Suppressor macrophage treated with lipopolysaccharide for 1 hour (primary cell): ENCODE measurements at regions not wholly inside any gene's neighbourhood (a gene's known extent, or its start where the extent isn't known, plus 50 kb on each side); places are given as distances from the start of the nearest gene placed in this dataset.

Experiments used
- DNase-seq, 3 donors: peaks; one replicate each; pipeline ENCODE4 v3.0.0-alpha.2; 2020 to 2022

- no peak for DNase-seq
Measured at GRCh38 chr5:6193310-6193709, 185.0 kb downstream of the MED10 start.

DNA sequence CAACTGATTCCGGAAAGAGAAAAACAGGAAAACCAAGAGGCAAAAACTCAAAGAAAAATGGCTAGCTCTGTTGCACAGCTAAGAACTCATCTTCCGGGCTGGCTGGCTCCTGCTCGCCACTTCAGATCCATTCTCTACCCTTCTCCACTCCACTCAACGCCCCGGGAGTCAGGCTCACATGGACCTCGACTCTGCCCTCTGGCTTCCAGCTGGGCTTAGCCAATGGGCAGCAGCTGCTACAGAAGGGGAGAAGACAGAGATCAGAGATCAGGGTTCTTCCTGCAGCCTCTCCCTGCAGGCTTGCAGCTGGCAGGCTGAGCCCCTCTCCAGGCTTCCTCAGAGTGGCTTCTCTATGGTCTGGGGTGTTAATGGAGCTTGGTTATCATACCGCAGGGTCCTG, 187.5 kb downstream of the MED10 start:
- no peak for DNase-seq

DNA sequence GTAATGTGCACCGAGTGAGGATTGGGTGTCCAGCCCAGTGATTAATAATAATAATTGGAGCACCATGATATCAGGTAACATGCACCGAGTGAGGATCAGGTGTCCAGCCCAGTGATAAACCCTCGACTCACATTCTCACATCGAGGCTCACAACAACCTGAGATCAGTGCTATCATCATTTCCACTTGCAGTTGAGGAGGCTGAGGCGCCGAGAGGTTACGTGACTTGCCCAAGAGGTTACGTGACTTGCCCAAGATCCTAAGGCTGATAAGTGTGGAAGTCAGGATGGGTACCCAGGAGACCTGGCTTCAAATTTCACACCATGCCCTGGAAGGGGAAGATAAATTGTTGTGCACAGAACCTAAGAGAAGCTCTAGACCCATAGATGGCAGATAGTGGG, 189.4 kb downstream of the MED10 start:
- no peak for DNase-seq

DNA sequence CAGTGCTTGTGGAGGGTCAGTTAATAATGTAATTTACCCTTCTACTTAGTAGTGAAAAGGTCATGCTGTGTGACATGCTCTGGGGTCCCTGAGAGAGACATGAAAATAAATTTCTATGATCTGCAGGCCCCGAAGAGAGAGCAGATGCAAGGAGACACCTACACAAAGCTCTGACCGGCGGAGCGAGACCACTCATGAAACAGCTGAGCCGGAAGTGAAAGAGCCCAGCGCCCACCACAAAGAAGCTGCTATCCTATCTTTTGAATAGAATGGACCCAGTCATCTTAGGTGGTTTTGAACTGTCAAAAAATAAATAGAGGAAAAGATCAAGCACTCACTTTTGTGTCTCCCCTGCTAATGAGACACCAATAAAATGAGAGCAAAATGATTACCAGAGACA, 190.0 kb downstream of the MED10 start:
- no peak for DNase-seq

DNA sequence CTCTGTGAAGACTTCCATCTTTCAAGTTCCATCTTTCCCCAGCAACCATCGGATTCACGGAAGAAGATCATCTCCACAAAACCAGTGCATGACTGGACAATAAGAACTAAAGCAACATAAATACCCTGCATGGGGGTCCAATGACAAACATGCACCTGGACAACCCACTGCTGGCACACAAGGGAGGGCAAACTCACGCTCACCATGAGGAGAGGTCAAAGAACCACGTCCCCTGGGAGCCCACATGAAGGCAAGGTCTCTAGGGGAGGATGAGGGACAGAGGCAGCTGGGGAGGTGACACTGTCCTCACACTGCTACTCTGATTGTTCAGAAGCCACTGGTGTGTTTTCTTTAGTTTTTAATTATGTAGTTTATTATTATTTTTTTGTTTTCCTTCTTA, 190.8 kb downstream of the MED10 start:
- DNase-seq: no peak

DNA sequence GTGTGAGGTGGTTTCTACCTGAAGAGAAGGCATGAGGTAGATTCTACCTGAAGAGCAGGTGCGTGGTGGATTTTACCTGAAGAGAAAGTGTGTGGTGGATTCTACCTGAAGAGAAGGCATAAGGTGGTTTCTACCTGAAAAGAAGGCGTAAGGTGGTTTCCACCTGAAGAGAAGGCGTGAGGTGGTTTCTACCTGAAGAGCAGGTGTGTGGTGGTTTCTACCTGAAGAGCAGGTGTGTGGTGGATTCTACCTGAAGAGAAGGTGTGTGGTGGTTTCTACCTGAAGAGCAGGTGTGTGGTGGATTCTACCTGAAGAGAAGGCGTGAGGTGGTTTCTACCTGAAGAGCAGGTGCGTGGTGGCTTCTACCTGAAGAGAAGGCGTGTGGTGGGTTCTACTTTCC, 192.8 kb downstream of the MED10 start:
- DNase-seq: no peak

DNA sequence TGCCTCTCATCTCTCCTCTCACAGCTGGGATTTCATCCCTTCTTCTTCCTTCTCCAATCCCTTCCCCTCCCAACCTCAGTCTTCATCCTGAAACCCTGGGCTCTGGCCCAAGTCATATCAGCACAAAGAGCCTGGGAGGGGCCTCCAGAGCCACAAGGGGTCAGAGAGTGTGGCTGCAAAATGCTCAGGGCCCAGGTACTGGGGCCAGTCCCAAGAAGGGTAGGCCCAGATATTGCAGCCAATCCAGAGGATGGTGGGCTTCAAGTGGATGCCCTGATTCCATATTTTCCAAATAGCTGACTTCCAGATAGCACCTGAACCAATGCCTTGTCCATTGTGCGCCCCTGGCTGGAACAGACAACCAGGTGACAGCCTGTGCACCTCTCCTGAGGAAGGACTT, 193.9 kb downstream of the MED10 start:
- no peak for DNase-seq

DNA sequence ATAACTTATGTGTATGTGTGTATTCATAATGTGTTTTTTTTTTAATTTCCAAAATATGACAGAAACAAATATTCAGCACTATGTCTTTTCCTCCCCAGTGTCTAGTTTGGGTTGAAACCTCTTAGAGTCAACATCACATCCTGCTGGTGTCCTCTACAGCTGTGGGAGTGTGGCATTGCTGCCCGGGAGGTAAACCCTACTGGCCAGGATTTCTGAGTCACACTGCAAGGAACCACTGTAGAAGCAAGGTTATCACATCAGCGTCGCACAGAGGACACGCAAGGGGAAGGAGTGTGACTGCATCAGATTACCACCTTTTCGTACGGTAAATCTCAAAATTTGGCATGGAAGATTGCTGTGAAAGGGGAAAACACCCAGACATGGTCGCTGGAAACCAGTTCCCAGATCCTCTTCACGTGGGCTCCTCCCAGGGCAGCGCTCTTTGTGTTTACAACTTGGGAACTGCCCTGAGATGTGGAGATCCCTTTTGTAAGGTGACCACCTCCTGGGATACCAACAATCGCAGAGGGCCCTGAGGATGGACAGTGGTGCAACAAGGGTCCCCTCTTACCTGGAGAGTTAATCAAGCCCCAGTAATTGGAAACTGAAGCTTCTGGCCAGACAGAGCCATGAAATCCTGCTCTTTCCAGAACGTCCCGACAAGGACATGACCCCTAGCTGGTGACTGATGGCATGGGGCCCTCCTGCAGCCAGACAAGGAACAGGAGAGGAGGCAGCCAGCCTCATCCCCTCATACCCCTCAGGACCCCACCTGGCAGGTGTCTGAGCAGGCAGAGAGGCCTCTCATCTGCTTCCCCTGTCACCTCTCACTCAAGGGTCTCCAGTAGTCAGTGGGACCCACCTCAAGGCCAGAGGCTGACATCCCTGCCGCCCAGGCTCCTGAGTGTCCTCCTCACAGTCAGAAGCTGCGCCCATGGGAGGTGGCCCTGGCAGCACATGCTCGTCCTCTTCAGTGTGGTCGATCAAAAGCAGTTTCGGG, 194.7 kb downstream of the MED10 start:
- no peak for DNase-seq

GRCh38 chr5:6182271-6182815, 196.0 kb downstream of the MED10 start:
- no peak for DNase-seq

GRCh38 chr5:6181871-6182270, 196.5 kb downstream of the MED10 start:
- no peak for DNase-seq

- DNase-seq: no peak
Measured at GRCh38 chr5:6181147-6181729, 197.1 kb downstream of the MED10 start.

GRCh38 chr5:6180231-6180872, 198.0 kb downstream of the MED10 start:
- no peak for DNase-seq

GRCh38 chr5:6178846-6179532, 199.4 kb downstream of the MED10 start:
- DNase-seq: no peak

- no peak for DNase-seq
Measured at GRCh38 chr5:6177926-6178325, 200.4 kb downstream of the MED10 start.

- no peak for DNase-seq
Measured at GRCh38 chr5:6176102-6176693, 202.1 kb downstream of the MED10 start.

GRCh38 chr5:6175172-6175854, 203.0 kb downstream of the MED10 start:
- DNase-seq: no peak

GRCh38 chr5:6169660-6170059, 208.7 kb downstream of the MED10 start:
- no peak for DNase-seq

- DNase-seq: no peak
Measured at GRCh38 chr5:6166698-6167394, 211.5 kb downstream of the MED10 start.

DNA sequence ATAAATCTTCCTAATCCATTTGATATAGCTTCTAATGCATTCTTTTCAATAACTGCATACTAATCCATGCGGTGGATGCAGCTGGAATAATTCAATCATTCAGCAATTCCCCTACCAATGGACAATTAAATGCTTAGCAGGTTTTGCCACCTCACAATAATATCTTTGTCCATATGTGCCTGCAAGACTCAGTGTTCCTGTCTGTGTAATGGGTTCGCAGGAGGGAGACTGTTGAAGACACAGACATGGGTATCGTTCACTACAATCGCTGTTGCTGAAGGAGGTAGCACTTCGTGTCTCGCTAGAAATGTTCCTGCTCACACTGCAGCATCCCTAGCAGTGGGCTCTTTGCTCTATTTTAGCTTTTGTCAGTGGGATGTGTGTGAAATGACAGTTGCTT, 214.4 kb downstream of the MED10 start:
- DNase-seq: no peak

- DNase-seq: no peak
Measured at GRCh38 chr5:6162175-6162574, 216.2 kb downstream of the MED10 start.

- DNase-seq: no peak
Measured at GRCh38 chr5:6161257-6161656, 217.1 kb downstream of the MED10 start.
